Muscle of leg (tissue), 3 donors: ENCODE measurements at regions not wholly inside any gene's neighbourhood (a gene's known extent, or its start where the extent isn't known, plus 50 kb on each side); places are given as distances from the start of the nearest gene placed in this dataset.
A peak's percentile ranks its signal among the peaks of the same experiment; 100 is the strongest.

ENCODE experiments used
- DNase-seq: peaks from one replicate; pipeline ENCODE4 v3.0.0; 2013
- H3K27ac ChIP-seq: one replicate; pipeline ENCODE4 v1.5.1; 2013; ENCODE audit warnings: mild to moderate bottlenecking, low read length, control low read depth
- H3K27me3 ChIP-seq: one replicate; pipeline ENCODE4 v1.6.1; 2013; ENCODE audit warnings: low read length; ENCODE audit not compliant: control insufficient read depth, insufficient read depth
- H3K36me3 ChIP-seq: one replicate; pipeline ENCODE4 v1.6.1; 2013; ENCODE audit warnings: low read length; ENCODE audit not compliant: control insufficient read depth, insufficient read depth
- H3K4me1 ChIP-seq: one replicate; pipeline ENCODE4 v1.6.1; 2013; ENCODE audit warnings: low read length; ENCODE audit not compliant: control insufficient read depth, insufficient read depth
- H3K4me3 ChIP-seq: one replicate; pipeline ENCODE4 v1.5.1; 2013; ENCODE audit warnings: low read length, control low read depth
- H3K9me3 ChIP-seq: replicated peaks from 2 replicates; pipeline ENCODE4 v1.6.1; 2013; ENCODE audit warnings: low read depth, low read length; ENCODE audit not compliant: control insufficient read depth
- WGBS: methylation state at CpG from one replicate; pipeline ENCODE4 v1.1.5; 2013; ENCODE audit warnings: missing lambda C conversion rate; ENCODE audit not compliant: insufficient coverage; 5-methylcytosine and 5-hydroxymethylcytosine counted together

DNA sequence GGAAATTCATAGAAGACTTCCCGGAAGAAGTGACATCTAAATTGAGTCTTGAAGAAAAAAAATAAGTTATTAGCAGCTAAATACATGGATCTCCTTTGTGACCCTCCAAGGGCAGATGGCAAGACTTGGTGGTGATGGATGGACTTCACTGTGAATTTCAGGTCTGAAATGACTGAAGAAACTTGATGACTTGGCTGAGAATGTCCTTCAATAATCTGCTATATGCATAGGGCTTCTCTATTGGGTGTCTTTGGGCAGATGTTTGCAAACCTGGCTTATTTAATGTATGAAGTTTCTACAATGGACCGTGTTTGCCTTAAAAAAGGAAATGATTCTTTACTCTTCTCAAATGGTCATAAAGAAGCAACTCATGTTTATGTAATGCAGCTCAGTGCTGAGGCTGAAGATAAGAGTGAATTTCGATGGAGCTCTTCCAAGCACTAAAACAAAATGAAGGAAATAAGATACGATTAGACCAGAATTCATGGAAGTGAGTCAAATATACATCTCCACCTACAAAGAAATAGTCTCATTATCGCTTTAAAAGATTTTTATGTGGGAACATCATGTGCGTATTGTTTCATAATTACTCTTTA lies 116.6 kb upstream of the WDR11 start:
- DNase-seq = no peak
- H3K4me3 ChIP-seq = no peak overlapping the region
- no peaks in the 10 kb centered on the region for H3K27me3 ChIP-seq
- H3K36me3 ChIP-seq = no peaks in the 10 kb centered on the region
- H3K27ac ChIP-seq = no peak overlapping the region
- H3K4me1 ChIP-seq = no peaks in the 10 kb centered on the region
- no peaks in the 10 kb centered on the region for H3K9me3 ChIP-seq
- WGBS = no CpG with 5 or more reads among the region's 6 CpGs

DNA sequence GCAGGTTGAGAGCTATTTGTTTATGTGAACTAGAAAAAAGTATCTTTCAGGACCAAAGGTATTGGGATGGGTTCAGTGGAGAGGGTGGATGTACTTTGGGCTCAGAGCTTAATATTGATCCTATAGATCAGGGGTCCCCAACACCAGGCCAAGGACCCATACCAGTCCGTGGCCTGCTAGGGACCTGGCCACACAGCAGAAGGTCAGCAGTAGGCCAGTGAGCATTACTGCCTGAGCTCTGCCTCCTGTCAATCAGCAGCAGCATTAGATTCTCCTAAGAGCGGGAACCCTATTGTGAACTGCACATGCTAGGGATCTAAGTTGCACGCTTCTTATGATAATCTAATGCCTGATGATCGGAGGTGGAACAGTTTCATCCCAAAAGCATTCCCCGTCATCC lies 115.8 kb upstream of the WDR11 start:
- Histone ChIP-seq H3K36me3 (no peaks in the 10 kb centered on the region), H3K4me1 (no peaks in the 10 kb centered on the region), H3K27ac (no peak overlapping the region), H3K27me3 (no peaks in the 10 kb centered on the region), H3K9me3 (no peaks in the 10 kb centered on the region), H3K4me3 (no peak overlapping the region)
- DNase-seq = no peak
- WGBS = 94% methylated on average over 3 of the region's 5 CpGs

DNA sequence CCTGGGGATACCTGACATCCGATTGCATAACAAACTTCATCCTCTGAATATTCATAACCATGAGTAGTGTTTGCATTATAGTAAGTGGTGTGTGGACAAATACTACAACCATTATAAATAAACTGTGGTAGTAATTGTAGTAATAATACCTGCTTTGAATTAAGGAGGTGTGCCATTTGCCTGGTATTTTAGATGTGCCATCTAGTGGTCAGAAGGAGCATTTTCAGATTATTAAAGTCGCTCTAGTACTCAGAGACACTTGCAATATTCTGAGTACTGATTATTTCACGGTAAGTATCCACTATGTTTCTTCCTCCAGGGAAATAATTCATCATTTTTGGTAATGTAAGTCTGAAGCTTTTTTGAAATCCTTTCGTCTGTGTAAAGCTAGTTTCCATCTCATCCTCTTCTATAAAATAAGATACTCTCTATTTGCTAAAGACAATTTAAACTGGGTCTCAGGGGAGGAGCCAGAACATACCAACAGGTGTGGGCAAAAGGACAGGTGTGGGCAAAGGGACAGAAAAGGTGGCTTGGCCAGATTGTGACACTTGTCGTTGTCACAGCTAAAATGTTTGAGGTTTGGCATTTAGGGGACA lies 115.3 kb upstream of the WDR11 start:
- no peaks in the 10 kb centered on the region for H3K4me1 ChIP-seq
- H3K36me3 ChIP-seq = no peaks in the 10 kb centered on the region
- 82% methylated on average over 1 of the region's 5 CpGs for WGBS
- H3K9me3 ChIP-seq = no peaks in the 10 kb centered on the region
- H3K4me3 ChIP-seq = no peak overlapping the region
- H3K27ac ChIP-seq = no peak overlapping the region
- peak; percentile 15 for DNase-seq
- no peaks in the 10 kb centered on the region for H3K27me3 ChIP-seq

DNA sequence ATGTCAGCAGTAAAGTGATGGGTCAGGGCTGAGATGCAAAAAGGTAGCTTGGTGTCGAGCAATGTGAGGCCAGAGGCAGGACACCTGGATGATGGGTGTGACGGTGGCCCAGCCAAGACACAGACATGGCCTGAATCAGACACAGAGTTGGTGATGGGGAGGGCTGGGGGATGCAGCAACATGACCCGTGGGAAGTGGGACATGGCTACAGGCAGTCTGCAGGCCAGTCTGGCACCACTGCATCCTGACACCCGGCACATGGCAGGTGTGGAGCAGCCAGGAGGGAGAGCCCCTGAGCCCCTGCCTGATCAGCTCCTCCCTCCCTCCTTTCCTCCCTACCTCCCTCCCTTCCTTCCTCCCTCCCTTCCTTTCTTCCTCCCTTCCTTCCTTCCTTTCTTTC lies 114.8 kb upstream of the WDR11 start:
- H3K9me3 ChIP-seq = no peaks in the 10 kb centered on the region
- 64% methylated on average over 4 of the region's 4 CpGs for WGBS
- no peaks in the 10 kb centered on the region for H3K4me1 ChIP-seq
- no peak for DNase-seq
- H3K36me3 ChIP-seq = no peaks in the 10 kb centered on the region
- H3K27ac ChIP-seq = no peak overlapping the region
- no peak overlapping the region for H3K4me3 ChIP-seq
- H3K27me3 ChIP-seq = no peaks in the 10 kb centered on the region

DNA sequence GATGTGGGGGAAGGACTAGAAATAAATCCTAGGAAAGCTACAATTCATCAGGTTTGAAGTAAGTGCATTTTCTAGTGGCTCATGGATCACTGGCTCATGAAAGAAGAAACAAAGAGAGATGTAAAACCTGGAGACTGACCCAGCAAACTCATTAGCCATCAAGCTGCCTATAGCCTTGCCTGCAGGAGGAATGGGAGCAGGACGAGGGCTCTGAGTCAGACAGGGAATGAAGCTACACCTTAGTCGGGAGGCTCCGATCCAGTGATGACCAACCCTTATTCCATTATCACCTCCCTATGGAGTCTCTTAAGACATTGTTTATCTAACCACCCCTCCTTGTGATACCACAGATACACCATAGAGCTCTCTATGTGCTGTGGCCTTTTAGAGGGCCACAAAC lies 112.5 kb upstream of the WDR11 start:
- no peak for DNase-seq
- no peaks in the 10 kb centered on the region for H3K4me1 ChIP-seq
- WGBS = no CpG with 5 or more reads among the region's 3 CpGs
- H3K36me3 ChIP-seq = no peaks in the 10 kb centered on the region
- no peaks in the 10 kb centered on the region for H3K9me3 ChIP-seq
- no peak overlapping the region for H3K4me3 ChIP-seq
- no peaks in the 10 kb centered on the region for H3K27me3 ChIP-seq
- no peak overlapping the region for H3K27ac ChIP-seq

DNA sequence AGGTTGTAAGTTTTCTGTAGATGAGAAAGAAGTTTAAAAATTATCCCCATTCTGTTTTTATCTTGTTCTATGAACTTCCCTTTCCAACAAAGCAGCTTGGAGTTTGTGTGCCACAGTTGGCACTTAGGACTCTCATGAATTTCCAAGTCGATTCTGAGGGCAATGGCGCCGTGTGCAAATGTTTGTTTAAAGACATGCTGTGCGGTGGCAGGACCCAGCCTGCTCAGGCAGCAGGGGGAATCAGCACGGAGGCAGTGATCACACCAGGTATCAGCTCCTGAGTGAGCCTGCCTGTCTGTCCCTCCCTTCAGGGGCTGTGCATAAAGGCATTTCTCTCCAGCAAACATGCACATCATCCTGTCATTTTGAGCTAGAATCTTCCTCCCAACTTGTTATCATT lies 109.8 kb upstream of the WDR11 start:
- H3K27ac ChIP-seq = no peak overlapping the region
- no peak for DNase-seq
- WGBS = 44% methylated on average over 5 of the region's 5 CpGs

DNA sequence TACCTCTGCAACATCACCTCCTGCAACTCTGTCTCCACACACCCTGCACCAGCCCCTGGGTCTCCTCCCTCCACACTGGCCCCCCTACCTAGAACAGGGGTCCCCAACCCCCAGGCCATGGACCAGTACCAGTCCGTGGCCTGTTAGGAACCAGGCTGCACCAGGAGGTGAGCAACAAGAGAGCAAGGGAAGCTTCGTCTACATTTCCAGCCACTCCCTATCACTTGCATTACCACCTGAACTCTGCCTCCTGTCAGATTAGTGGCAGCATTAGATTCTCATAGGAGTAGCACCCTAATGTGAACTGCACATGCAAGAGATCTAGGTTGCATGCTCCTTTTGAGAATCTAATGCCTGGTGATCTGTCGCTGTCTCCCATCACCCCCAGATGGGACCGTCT lies 108.8 kb upstream of the WDR11 start:
- WGBS = 100% methylated on average over 2 of the region's 4 CpGs
- H3K27me3 ChIP-seq = no peaks in the 10 kb centered on the region
- no peak for DNase-seq
- H3K36me3 ChIP-seq = no peaks in the 10 kb centered on the region
- no peaks in the 10 kb centered on the region for H3K9me3 ChIP-seq
- H3K4me1 ChIP-seq = no peaks in the 10 kb centered on the region
- no peak overlapping the region for H3K4me3 ChIP-seq
- H3K27ac ChIP-seq = no peak overlapping the region

More for the DNA sequence above, 109.8 kb upstream of the WDR11 start:
- Histone ChIP-seq H3K4me3 (no peak overlapping the region), H3K36me3 (no peaks in the 10 kb centered on the region), H3K9me3 (no peaks in the 10 kb centered on the region), H3K27me3 (no peaks in the 10 kb centered on the region), H3K4me1 (no peaks in the 10 kb centered on the region)

DNA sequence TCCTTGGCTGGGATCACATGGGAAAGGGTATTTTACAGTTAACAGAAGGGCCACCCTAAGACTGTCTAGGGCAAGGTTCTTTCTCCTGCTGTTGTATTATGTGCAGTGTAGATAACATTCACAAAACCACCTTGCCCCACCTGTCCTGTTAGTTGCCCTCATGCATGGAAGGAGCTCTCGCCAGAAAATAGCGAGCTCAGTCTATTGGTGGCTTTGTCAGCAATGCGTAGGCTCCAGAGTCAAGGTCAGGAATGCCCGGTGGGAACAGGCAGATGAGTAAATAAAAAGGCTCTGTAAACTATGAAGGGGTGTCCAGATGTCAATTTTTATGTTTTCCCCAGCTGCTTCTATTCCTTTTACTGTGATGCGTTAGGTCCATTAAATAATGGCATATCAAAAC lies 107.1 kb upstream of the WDR11 start:
- Histone ChIP-seq H3K27ac (no peak overlapping the region), H3K27me3 (no peaks in the 10 kb centered on the region), H3K36me3 (no peaks in the 10 kb centered on the region), H3K9me3 (no peaks in the 10 kb centered on the region), H3K4me1 (no peaks in the 10 kb centered on the region), H3K4me3 (no peak overlapping the region)
- 100% methylated on average over 3 of the region's 5 CpGs for WGBS
- no peak for DNase-seq

DNA sequence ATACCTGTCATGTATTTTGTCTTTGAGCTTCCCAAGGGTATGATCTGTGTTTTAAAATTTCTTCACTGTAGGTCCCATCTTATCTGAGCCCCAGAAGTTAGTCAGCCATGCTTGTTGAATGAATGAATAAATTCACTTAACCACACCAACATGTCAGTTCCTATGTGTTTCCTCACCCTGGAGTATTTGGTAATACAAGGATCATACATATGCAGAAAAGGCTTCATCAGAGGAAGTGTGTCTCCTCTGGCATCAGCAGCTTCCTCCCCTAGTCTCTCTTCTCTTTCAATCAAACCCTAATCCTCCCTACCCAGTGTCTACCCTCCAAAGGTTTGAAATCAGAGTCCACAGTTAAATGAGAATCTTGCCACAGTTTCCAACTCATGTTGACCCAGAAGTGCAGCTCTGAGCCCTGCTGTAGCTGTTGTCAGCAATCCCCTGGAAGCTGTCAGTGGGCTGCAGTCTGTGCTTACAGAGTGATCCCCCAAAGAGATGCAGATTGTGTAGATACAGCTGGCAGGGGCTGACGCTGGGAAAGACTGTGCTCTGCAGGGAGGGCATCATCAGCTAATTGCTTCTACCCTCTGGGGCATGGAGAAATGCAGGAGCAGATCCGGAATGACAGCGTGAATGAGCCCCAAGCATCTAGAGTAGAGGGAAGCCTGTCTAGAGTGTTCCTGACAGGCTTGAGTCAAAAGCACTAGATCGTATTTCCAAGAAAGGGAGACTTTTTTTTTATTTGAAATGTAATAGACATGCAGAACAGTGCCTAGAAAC lies 105.0 kb upstream of the WDR11 start:
- DNase-seq = peak; percentile 7
- no peaks in the 10 kb centered on the region for H3K36me3 ChIP-seq
- H3K9me3 ChIP-seq = no peaks in the 10 kb centered on the region
- H3K27me3 ChIP-seq = no peaks in the 10 kb centered on the region
- no peak overlapping the region for H3K27ac ChIP-seq
- no peak overlapping the region for H3K4me3 ChIP-seq
- 13% methylated on average over 2 of the region's 4 CpGs for WGBS
- H3K4me1 ChIP-seq = no peaks in the 10 kb centered on the region

DNA sequence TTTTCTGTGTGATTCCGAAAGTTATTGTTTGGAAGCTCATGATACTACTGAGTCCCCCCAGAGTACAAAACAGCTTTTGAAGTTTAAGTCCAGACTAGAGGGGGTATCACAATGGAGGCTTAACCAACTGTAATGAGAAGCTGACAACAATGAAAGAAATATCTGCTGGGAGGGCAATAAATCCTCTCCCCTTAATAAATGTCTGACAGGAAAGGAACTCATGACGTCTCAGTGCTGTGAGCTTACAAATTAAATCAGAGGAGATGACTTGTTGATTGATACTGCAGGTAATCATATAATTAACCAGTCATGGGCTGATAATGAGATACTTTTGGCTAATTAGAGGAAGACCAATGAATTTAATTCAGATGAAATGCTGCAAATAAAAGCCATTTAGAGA lies 102.6 kb upstream of the WDR11 start:
- no peak for DNase-seq
- Histone ChIP-seq H3K9me3 (no peaks in the 10 kb centered on the region), H3K27me3 (no peaks in the 10 kb centered on the region), H3K36me3 (no peaks in the 10 kb centered on the region), H3K4me3 (no peak overlapping the region), H3K4me1 (no peaks in the 10 kb centered on the region), H3K27ac (no peak overlapping the region)
- no CpG with 5 or more reads among the region's 2 CpGs for WGBS
